ENCODE measurements at regions not wholly inside any gene's neighbourhood (a gene's known extent, or its start where the extent isn't known, plus 50 kb on each side); places are given as distances from the start of the nearest gene placed in this dataset.

GRCh38 chr13:39955560-39955959, 300.1 kb downstream of the COG6 start:
- Histone ChIP-seq H3K27me3 (replicated peaks in 1 of 2; ENCODE audit: control insufficient read depth in 2 of 2, insufficient read depth in 2 of 2, low read length in 1 of 2) (no peaks in the 10 kb centered on the region), H3K9ac (ENCODE audit: control insufficient read depth, insufficient read depth, low read length) (no peak overlapping the region), H3K4me1 (ENCODE audit: control insufficient read depth, insufficient read depth, low read length) (peaks cover 8% of the 10 kb centered on the region; the same call in 1 of the 2 replicates), H3K9me3 (replicated peaks; ENCODE audit: control insufficient read depth, insufficient read depth, low read length) (no peaks in the 10 kb centered on the region; the same call in 2 of the 3 replicates), H3K4me2 (ENCODE audit: control insufficient read depth, insufficient read depth) (peak overlapping the region; percentile 31; the same call in 1 of the 2 replicates), H3K79me2 (ENCODE audit: control insufficient read depth, insufficient read depth, low read length) (no peaks in the 10 kb centered on the region), H4K20me1 (ENCODE audit: control insufficient read depth, insufficient read depth) (no peaks in the 10 kb centered on the region), H3K27ac (ENCODE audit: control insufficient read depth, insufficient read depth) (no peak overlapping the region), H2AFZ (ENCODE audit: control insufficient read depth, low read depth, low read length) (no peak overlapping the region), H3K36me3 (ENCODE audit: control insufficient read depth in 2 of 2, insufficient read depth in 2 of 2, low read length in 1 of 2) (no peaks in the 10 kb centered on the region), H3K4me3 (no peak overlapping the region)
- in situ Hi-C loops (cut with MboI) (no loop called here), intact Hi-C loops (cut with micrococcal nuclease; ENCODE audit: unreplicated experiment) (loop anchor here (5.0 kb wide), 1 partner anchor 72 kb away; no protein-coding TSS in a partner anchor)
- ChIA-PET RAD21 (ENCODE audit: unreplicated experiment) (interaction anchor here (0.5 to 1.1 kb wide), 4 partner anchors 13 to 279 kb away, joined by 3 to 4 read pairs (median 3); no protein-coding TSS in a partner anchor), POLR2A (interaction anchor here (0.6 kb wide), 1 partner anchor 176 kb away, joined by 3 read pairs; no protein-coding TSS in a partner anchor), SMC1A (ENCODE audit: uncharacterized antibody, unreplicated experiment) (interaction anchor here (0.8 to 0.9 kb wide), 2 partner anchors 18 to 104 kb away, joined by 3 read pairs; no protein-coding TSS in a partner anchor), CTCF (interaction anchor here (4.3 kb wide), 1 partner anchor 12 kb away, joined by 39 read pairs; no protein-coding TSS in a partner anchor)
- WGBS (ENCODE audit: insufficient coverage, insufficient replicate concordance, low lambda C conversion rate, missing lambda C conversion rate) = 13% methylated on average over 1 of the region's 1 CpG
- peak; percentile 61 for ATAC-seq
- FAIRE-seq = peak; percentile 44
- DNase-seq (ENCODE audit: low read depth, low spot score) = no peak
- no TSS peak for BruUV-seq (replicated peaks)
- no peak for TF ChIP-seq PAX8 (IDR thresholded peaks at IDR 0.05)
- no peak for TF ChIP-seq E2F4 (IDR thresholded peaks at IDR 0.05; ENCODE audit: low read depth, low read length)
- TF ChIP-seq ATF7 (IDR thresholded peaks at IDR 0.05; ENCODE audit: low read depth) = no peak
- peak; percentile 19 to 41; a peak in 1 of 4 replicates for TF ChIP-seq IKZF2 (IDR thresholded peaks at IDR 0.05)
- no peak for TF ChIP-seq CTCF (IDR thresholded peaks at IDR 0.05 in 2 of 3, conservative IDR thresholded peaks at IDR 0.05 in 1 of 3; ENCODE audit: control insufficient read depth in 2 of 3, extremely low read depth in 1 of 3, insufficient read depth in 1 of 3, low read depth in 3 of 3, low read length in 3 of 3)
- no peak for TF ChIP-seq BHLHE40 (IDR thresholded peaks at IDR 0.05; ENCODE audit: borderline replicate concordance in 1 of 2, low read depth in 2 of 2, low read length in 1 of 2)
- TF ChIP-seq NFYA (IDR thresholded peaks at IDR 0.05; ENCODE audit: borderline replicate concordance, low read depth, low read length) = no peak
- no peak for TF ChIP-seq RCOR1 (conservative IDR thresholded peaks at IDR 0.05; ENCODE audit: low read depth, low read length)
- TF ChIP-seq RELA (IDR thresholded peaks at IDR 0.05; ENCODE audit: borderline replicate concordance, partially characterized antibody) = no peak
- no peak for TF ChIP-seq TBL1XR1 (IDR thresholded peaks at IDR 0.05; ENCODE audit: low read depth, low read length)
- no peak for TF ChIP-seq YY1 (IDR thresholded peaks at IDR 0.05; ENCODE audit: low read depth, low read length)
- TF ChIP-seq NBN (IDR thresholded peaks at IDR 0.05) = no peak
- TF ChIP-seq ZNF24 (IDR thresholded peaks at IDR 0.05) = no peak
- TF ChIP-seq NKRF (conservative IDR thresholded peaks at IDR 0.05) = no peak
- no peak for TF ChIP-seq POLR2AphosphoS5 (IDR thresholded peaks at IDR 0.05; ENCODE audit: low read length)
- no peak for TF ChIP-seq ZBTB40 (IDR thresholded peaks at IDR 0.05; ENCODE audit: borderline replicate concordance)
